ENCODE measurements at regions not wholly inside any gene's neighbourhood (a gene's known extent, or its start where the extent isn't known, plus 50 kb on each side); places are given as distances from the start of the nearest gene placed in this dataset.
A peak's percentile ranks its signal among the peaks of the same experiment; 100 is the strongest.

GRCh38 chr12:91902860-91903683 lies 242.6 kb downstream of the BTG1 start:
- POLR2A ChIA-PET = interaction anchor here (0.9 to 2.0 kb wide), 3 partner anchors 12 to 28 kb away, joined by 3 to 7 read pairs (median 5); no protein-coding TSS in a partner anchor
- intact Hi-C loops (cut with micrococcal nuclease) = no loop called here
- no peak overlapping the region for H3K4me3 Mint-ChIP-seq (ENCODE audit: unreplicated experiment)
- peak overlapping the region; percentile 7 for H3K27ac Mint-ChIP-seq (ENCODE audit: low read depth, unreplicated experiment)
- CTCF ChIA-PET = interaction anchor here (0.6 kb wide), 1 partner anchor 17 kb away, joined by 3 read pairs; no protein-coding TSS in a partner anchor
- no peak for TF ChIP-seq CTCF (IDR thresholded peaks at IDR 0.05; ENCODE audit: unreplicated experiment)
- H3K9me3 Mint-ChIP-seq (ENCODE audit: unreplicated experiment) = peaks cover 16% of the 10 kb centered on the region
- H3K27me3 Mint-ChIP-seq (ENCODE audit: insufficient read depth, unreplicated experiment) = no peaks in the 10 kb centered on the region
- no peak for DNase-seq (ENCODE audit: unreplicated experiment)
- peaks cover 5% of the 10 kb centered on the region for H3K4me1 Mint-ChIP-seq (ENCODE audit: insufficient read depth, unreplicated experiment)
- H3K36me3 Mint-ChIP-seq (ENCODE audit: insufficient read depth, unreplicated experiment) = no peaks in the 10 kb centered on the region
- BruUV-seq (replicated peaks) = no TSS peak

DNA sequence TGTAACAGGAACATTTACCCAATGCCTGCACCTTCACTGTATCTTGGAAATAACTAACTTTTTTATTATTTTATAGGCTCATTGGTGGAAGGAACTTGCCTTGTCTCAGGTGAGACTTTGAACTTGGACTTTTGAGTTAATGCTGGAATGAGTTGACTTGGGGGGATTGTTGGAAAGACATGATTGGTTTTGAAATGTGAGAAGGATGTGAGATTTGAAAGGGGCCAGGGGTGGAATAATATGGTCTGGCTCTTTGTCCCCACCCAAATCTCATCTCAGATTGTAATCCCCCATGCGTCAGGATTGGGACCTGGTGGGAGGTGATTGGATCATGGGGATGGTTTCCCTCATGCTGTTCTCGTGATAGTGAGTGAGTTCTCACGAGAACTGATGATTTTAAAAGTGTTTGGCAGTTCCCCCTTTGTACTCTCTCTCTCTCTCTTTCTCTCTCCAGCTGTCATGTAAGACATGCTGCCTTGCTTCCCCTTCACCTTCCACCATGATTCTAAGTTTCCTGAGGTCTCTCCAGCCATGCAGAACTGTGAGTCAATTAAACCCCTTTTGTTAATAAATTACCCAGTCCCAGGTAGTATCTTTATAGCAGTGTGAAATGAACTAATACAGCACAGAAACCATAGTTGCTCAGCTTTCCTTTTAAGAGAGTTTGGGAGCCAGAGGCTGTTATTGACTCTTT lies 244.1 kb downstream of the BTG1 start:
- ChIA-PET CTCF (interaction anchor here (0.6 kb wide), 1 partner anchor 80 kb away, joined by 3 read pairs; no protein-coding TSS in a partner anchor), POLR2A (interaction anchor here (0.9 to 2.0 kb wide), 4 partner anchors 10 to 134 kb away, joined by 3 to 7 read pairs (median 4); no protein-coding TSS in a partner anchor)
- BruUV-seq (replicated peaks) = no TSS peak
- Mint-ChIP-seq H3K27me3 (ENCODE audit: insufficient read depth, unreplicated experiment) (no peaks in the 10 kb centered on the region), H3K4me3 (ENCODE audit: unreplicated experiment) (no peak overlapping the region), H3K36me3 (ENCODE audit: insufficient read depth, unreplicated experiment) (no peaks in the 10 kb centered on the region), H3K4me1 (ENCODE audit: insufficient read depth, unreplicated experiment) (peaks cover 5% of the 10 kb centered on the region), H3K27ac (ENCODE audit: low read depth, unreplicated experiment) (no peak overlapping the region), H3K9me3 (ENCODE audit: unreplicated experiment) (peaks cover 16% of the 10 kb centered on the region)
- TF ChIP-seq CTCF (IDR thresholded peaks at IDR 0.05; ENCODE audit: unreplicated experiment) = no peak
- DNase-seq (ENCODE audit: unreplicated experiment) = no peak
- intact Hi-C loops (cut with micrococcal nuclease) = no loop called here

DNA sequence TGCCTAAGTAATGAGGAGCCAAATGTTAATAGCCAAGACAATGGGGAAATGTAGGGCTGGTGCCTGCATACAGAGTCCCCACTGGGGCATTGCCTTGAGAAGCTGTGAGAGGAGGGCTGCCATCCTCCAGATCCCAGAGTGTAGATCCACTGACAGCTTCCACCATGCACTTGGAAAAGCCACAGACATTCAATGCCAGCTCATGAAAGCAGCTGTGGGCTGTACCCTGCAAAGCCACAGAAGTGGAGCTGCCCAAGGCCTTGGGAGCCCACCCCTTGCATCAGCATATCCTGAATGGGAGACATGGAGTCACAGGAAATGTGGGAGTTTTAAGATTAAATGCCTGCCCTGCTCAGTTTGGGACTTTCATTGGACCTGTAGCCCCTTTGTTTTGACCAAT lies 244.7 kb downstream of the BTG1 start:
- no TSS peak for BruUV-seq (replicated peaks)
- Mint-ChIP-seq H3K4me1 (ENCODE audit: insufficient read depth, unreplicated experiment) (peaks cover 5% of the 10 kb centered on the region), H3K27me3 (ENCODE audit: insufficient read depth, unreplicated experiment) (no peaks in the 10 kb centered on the region), H3K27ac (ENCODE audit: low read depth, unreplicated experiment) (no peak overlapping the region), H3K36me3 (ENCODE audit: insufficient read depth, unreplicated experiment) (no peaks in the 10 kb centered on the region), H3K9me3 (ENCODE audit: unreplicated experiment) (peaks cover 16% of the 10 kb centered on the region), H3K4me3 (ENCODE audit: unreplicated experiment) (no peak overlapping the region)
- DNase-seq (ENCODE audit: unreplicated experiment) = no peak
- intact Hi-C loops (cut with micrococcal nuclease) = no loop called here
- no peak for TF ChIP-seq CTCF (IDR thresholded peaks at IDR 0.05; ENCODE audit: unreplicated experiment)
- POLR2A ChIA-PET = interaction anchor here (0.7 to 1.0 kb wide), 2 partner anchors 134 to 833 kb away, joined by 3 to 4 read pairs; no protein-coding TSS in a partner anchor
- CTCF ChIA-PET = interaction anchor here (0.6 kb wide), 1 partner anchor 80 kb away, joined by 3 read pairs; no protein-coding TSS in a partner anchor

DNA sequence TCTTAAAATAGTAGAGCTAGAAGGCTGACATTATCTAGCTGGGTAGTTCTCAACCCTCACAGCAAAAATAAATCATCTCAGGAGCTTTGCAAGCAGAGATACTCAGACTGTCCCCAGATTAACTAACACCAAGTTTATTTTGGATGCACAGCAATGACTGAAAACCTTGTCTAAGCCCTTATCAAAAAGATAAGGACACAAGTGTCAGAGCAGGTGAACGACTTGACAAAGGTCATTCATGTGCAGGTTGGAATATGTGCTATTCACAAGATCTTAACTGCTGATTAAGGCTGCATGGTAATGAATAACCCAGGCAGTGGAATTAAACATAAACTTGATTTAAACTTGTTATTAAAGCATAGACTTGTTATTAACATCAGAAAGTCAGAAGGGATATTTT lies 246.6 kb downstream of the BTG1 start:
- H3K4me3 Mint-ChIP-seq (ENCODE audit: unreplicated experiment) = no peak overlapping the region
- DNase-seq (ENCODE audit: unreplicated experiment) = no peak
- POLR2A ChIA-PET = interaction anchor here (1.0 kb wide), 1 partner anchor 28 kb away, joined by 3 read pairs; no protein-coding TSS in a partner anchor
- H3K27me3 Mint-ChIP-seq (ENCODE audit: insufficient read depth, unreplicated experiment) = no peaks in the 10 kb centered on the region
- BruUV-seq (replicated peaks) = no TSS peak
- H3K36me3 Mint-ChIP-seq (ENCODE audit: insufficient read depth, unreplicated experiment) = no peaks in the 10 kb centered on the region
- no peak for TF ChIP-seq CTCF (IDR thresholded peaks at IDR 0.05; ENCODE audit: unreplicated experiment)
- intact Hi-C loops (cut with micrococcal nuclease) = no loop called here
- CTCF ChIA-PET = interaction anchor here (1.7 kb wide), 1 partner anchor 18 kb away, joined by 3 read pairs; no protein-coding TSS in a partner anchor
- H3K4me1 Mint-ChIP-seq (ENCODE audit: insufficient read depth, unreplicated experiment) = no peaks in the 10 kb centered on the region
- peaks cover 16% of the 10 kb centered on the region for H3K9me3 Mint-ChIP-seq (ENCODE audit: unreplicated experiment)
- H3K27ac Mint-ChIP-seq (ENCODE audit: low read depth, unreplicated experiment) = no peak overlapping the region

All from MCF 10A (cell line).